HAP-1 (cell line): ENCODE measurements at regions not wholly inside any gene's neighbourhood (a gene's known extent, or its start where the extent isn't known, plus 50 kb on each side); places are given as distances from the start of the nearest gene placed in this dataset.

Source experiments
- DNase-seq, 2 experiments: peaks; one replicate each; pipeline ENCODE4 v3.0.0-alpha.2; 2016 to 2020; ENCODE audit warnings: low spot score in 2 of 2
- H3K27me3 ChIP-seq: fragments of 250-450 bp; sonication (Bioruptor Pico); 2 replicates; pipeline ENCODE4 v1.5.1; 2020; ENCODE audit warnings: low read depth, mild to moderate bottlenecking, moderate library complexity
- H3K36me3 ChIP-seq: fragments of 250-450 bp; sonication (Bioruptor Pico); replicated peaks from 2 replicates; pipeline ENCODE4 v1.5.1; 2020; ENCODE audit warnings: mild to moderate bottlenecking
- H3K4me1 ChIP-seq: fragments of 250-450 bp; sonication (Bioruptor Pico); 2 replicates; pipeline ENCODE4 v1.5.1; 2020; ENCODE audit warnings: mild to moderate bottlenecking
- H3K4me3 ChIP-seq: fragments of 250-450 bp; sonication (Bioruptor Pico); 2 replicates; pipeline ENCODE4 v1.5.1; 2020; ENCODE audit warnings: mild to moderate bottlenecking, moderate library complexity
- H3K9me3 ChIP-seq: fragments of 250-450 bp; sonication (Bioruptor Pico); 2 replicates; pipeline ENCODE4 v1.5.1; 2020; ENCODE audit warnings: mild to moderate bottlenecking, moderate library complexity
- in situ Hi-C: fragments of 300-500 bp; cut with MboI; formaldehyde crosslinking; loops from 3 replicates; pipeline ENCODE4 v1.14.3; 2020; ENCODE audit warnings: low sequenced_read_pairs, inconsistent platforms, mixed read lengths

- no peaks in the 10 kb centered on the region for H3K36me3 ChIP-seq
- in situ Hi-C loops, result no loop called here
- no peaks in the 10 kb centered on the region for H3K27me3 ChIP-seq
- no peak overlapping the region for H3K4me3 ChIP-seq
- DNase-seq, result no peak
- H3K4me1 ChIP-seq, result peaks cover 16% of the 10 kb centered on the region
- no peaks in the 10 kb centered on the region for H3K9me3 ChIP-seq
Observed at GRCh38 chr2:120922571-120923332, 187.1 kb downstream of the GLI2 start.

DNA sequence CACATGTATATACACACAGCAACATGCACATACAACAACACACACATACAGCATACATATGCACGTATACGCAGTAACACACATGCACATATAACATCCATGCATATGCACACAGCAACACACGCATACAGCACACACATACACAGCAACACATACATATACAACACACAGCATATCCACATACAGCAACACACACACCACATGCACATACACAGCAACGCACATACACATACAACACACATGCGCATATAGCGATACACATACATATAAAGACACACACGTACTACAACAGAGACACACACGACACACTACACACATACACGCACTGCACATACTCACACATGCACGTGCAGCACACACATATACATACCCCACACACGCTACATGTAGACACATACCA is 187.8 kb downstream of the GLI2 start:
- Histone ChIP-seq H3K9me3 (no peaks in the 10 kb centered on the region), H3K36me3 (no peaks in the 10 kb centered on the region; the same call in 1 of the 2 replicates), H3K4me1 (peaks cover 16% of the 10 kb centered on the region), H3K4me3 (no peak overlapping the region), H3K27me3 (no peaks in the 10 kb centered on the region)
- DNase-seq, result no peak
- in situ Hi-C loops, result no loop called here

DNA sequence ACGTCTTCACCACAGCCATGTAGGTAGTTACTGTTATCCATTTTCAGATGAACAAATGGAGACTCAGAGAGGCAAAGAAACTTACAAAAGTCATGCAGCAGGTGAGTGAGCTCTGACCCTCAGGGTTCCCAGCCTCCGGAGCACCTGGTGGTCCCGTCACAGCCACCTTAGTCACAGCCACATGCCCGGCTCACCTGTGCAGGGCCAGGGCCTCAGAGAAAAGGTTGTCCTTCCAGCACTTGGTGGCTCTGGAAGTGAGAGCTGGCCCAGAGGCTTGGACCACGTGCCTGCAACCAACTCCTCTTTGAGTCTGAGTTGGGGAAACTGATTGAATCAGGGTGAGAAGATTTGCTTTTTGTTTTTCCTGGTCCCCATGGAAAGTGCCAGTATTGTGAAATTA is 189.3 kb downstream of the GLI2 start:
- Histone ChIP-seq H3K4me3 (no peak overlapping the region), H3K9me3 (no peaks in the 10 kb centered on the region), H3K27me3 (no peaks in the 10 kb centered on the region), H3K4me1 (peaks cover 16% of the 10 kb centered on the region), H3K36me3 (no peaks in the 10 kb centered on the region; the same call in 1 of the 2 replicates)
- no peak for DNase-seq
- in situ Hi-C loops, result no loop called here

GRCh38 chr2:120926463-120927264 is 191.0 kb downstream of the GLI2 start:
- in situ Hi-C loops, result no loop called here
- H3K36me3 ChIP-seq, result no peaks in the 10 kb centered on the region; the same call in 1 of the 2 replicates
- no peaks in the 10 kb centered on the region for H3K9me3 ChIP-seq
- peak; percentile 62 to 80 for DNase-seq
- H3K4me1 ChIP-seq, result peaks cover 16% of the 10 kb centered on the region
- H3K27me3 ChIP-seq, result no peaks in the 10 kb centered on the region
- H3K4me3 ChIP-seq, result no peak overlapping the region

DNA sequence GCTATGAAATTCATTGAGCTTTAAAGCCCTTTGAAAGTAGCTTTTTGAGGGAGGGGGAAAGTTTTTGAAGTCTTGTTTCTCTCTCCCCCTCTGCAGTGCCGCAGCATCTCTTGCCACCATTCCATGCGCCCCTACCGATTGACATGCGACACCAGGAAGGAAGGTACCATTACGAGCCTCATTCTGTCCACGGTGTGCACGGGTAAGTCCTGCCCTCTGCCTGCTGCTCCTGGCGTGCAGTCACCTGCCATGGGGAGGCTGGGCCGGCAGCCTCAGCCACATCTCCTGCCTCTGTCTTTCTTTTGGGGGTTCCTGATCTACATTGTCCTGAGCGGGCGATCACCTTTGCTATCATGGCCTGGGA is 191.6 kb downstream of the GLI2 start:
- Histone ChIP-seq H3K36me3 (no peaks in the 10 kb centered on the region; the same call in 1 of the 2 replicates), H3K4me3 (no peak overlapping the region), H3K9me3 (no peaks in the 10 kb centered on the region), H3K4me1 (peaks cover 16% of the 10 kb centered on the region), H3K27me3 (no peaks in the 10 kb centered on the region)
- no peak for DNase-seq
- in situ Hi-C loops, result no loop called here

- in situ Hi-C loops, result no loop called here
- H3K4me3 ChIP-seq, result no peak overlapping the region
- no peak for DNase-seq
- H3K4me1 ChIP-seq, result peaks cover 23% of the 10 kb centered on the region
- no peaks in the 10 kb centered on the region for H3K9me3 ChIP-seq
- H3K27me3 ChIP-seq, result no peaks in the 10 kb centered on the region
- H3K36me3 ChIP-seq, result no peaks in the 10 kb centered on the region; the same call in 1 of the 2 replicates
Observed at GRCh38 chr2:120929829-120930228, 194.2 kb downstream of the GLI2 start.

- Histone ChIP-seq H3K9me3 (no peaks in the 10 kb centered on the region), H3K4me1 (peaks cover 22% of the 10 kb centered on the region), H3K4me3 (no peak overlapping the region), H3K27me3 (no peaks in the 10 kb centered on the region), H3K36me3 (no peaks in the 10 kb centered on the region; the same call in 1 of the 2 replicates)
- in situ Hi-C loops, result no loop called here
- DNase-seq, result no peak
Observed at GRCh38 chr2:120930236-120930635, 194.6 kb downstream of the GLI2 start.

GRCh38 chr2:120930864-120931263 is 195.2 kb downstream of the GLI2 start:
- no peaks in the 10 kb centered on the region for H3K27me3 ChIP-seq
- no peaks in the 10 kb centered on the region; the same call in 1 of the 2 replicates for H3K36me3 ChIP-seq
- DNase-seq, result no peak
- no peak overlapping the region for H3K4me3 ChIP-seq
- in situ Hi-C loops, result no loop called here
- H3K4me1 ChIP-seq, result peaks cover 17% of the 10 kb centered on the region
- H3K9me3 ChIP-seq, result no peaks in the 10 kb centered on the region

DNA sequence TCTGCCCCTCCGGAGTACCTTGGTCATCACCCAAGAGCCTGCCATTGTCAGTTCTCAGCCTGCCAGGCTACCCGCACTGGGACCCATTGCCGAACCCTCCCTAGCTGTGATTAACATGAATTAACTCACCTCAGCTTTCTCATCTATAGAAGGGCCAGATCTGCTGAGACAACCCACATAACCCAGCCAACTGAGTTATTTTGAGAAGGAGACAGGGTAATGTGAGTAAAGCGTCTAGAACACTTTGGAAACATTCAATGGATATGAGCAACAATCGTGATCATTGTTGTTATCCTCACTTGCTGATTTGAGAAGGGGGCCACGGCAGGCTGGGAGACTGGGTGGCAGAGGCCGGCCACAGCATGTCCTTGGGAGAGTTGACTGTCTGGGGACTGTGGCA is 196.8 kb downstream of the GLI2 start:
- Histone ChIP-seq H3K4me3 (no peak overlapping the region), H3K4me1 (peaks cover 7% of the 10 kb centered on the region), H3K9me3 (no peaks in the 10 kb centered on the region), H3K36me3 (no peaks in the 10 kb centered on the region; the same call in 1 of the 2 replicates), H3K27me3 (no peaks in the 10 kb centered on the region)
- DNase-seq, result no peak
- in situ Hi-C loops, result no loop called here

DNA sequence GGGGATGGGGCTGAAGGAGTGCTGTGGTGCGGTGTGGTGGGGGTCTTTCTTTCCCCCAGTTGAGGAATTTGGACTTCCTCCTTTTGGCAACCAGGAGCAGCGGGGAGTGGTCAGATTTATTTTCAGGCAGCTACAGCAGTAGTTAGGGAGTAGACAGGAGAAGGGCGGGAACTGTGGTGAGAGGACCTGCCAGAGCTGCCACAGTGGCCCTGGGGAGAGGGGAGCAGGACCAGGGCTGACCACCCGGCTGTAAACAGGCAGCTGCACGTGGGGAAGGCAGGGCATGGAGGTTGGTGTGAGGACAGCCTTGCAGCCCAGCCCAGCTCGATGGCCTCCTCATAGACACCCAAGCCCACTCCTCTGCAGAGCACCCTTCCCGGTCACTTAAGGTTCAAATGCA is 197.2 kb downstream of the GLI2 start:
- H3K9me3 ChIP-seq, result no peaks in the 10 kb centered on the region
- H3K36me3 ChIP-seq, result no peaks in the 10 kb centered on the region; the same call in 1 of the 2 replicates
- no peak overlapping the region for H3K4me3 ChIP-seq
- peaks cover 7% of the 10 kb centered on the region for H3K4me1 ChIP-seq
- H3K27me3 ChIP-seq, result no peaks in the 10 kb centered on the region
- in situ Hi-C loops, result no loop called here
- DNase-seq, result no peak

GRCh38 chr2:120933693-120934573 is 198.3 kb downstream of the GLI2 start:
- Histone ChIP-seq H3K36me3 (no peaks in the 10 kb centered on the region), H3K4me3 (no peak overlapping the region), H3K27me3 (no peaks in the 10 kb centered on the region), H3K9me3 (no peaks in the 10 kb centered on the region), H3K4me1 (peaks cover 7% of the 10 kb centered on the region)
- peak in 1 of 2 experiments; percentile 24 for DNase-seq
- in situ Hi-C loops, result no loop called here

GRCh38 chr2:120934574-120935338 is 199.1 kb downstream of the GLI2 start:
- H3K9me3 ChIP-seq, result no peaks in the 10 kb centered on the region
- in situ Hi-C loops, result no loop called here
- H3K4me3 ChIP-seq, result no peak overlapping the region
- H3K4me1 ChIP-seq, result peaks cover 7% of the 10 kb centered on the region
- DNase-seq, result no peak
- H3K36me3 ChIP-seq, result no peaks in the 10 kb centered on the region
- H3K27me3 ChIP-seq, result no peaks in the 10 kb centered on the region
